NCI-H82 (cell line): ENCODE measurements at regions not wholly inside any gene's neighbourhood (a gene's known extent, or its start where the extent isn't known, plus 50 kb on each side); places are given as distances from the start of the nearest gene placed in this dataset.
"Not testable (repeated sequence)": the region's sequence is repeated elsewhere in the genome, so short reads cannot be mapped to it uniquely, and the experiment has no call there.

ENCODE experiments used
- DNase-seq: peaks from one replicate; lab custom pipeline; 2025; lab: John Stamatoyannopoulos, UW

- not testable (repeated sequence) for DNase-seq
These were observed 53.3 kb upstream of the NID2 start for GRCh38 chr14:52122163-52122562.

GRCh38 chr14:52121441-52121840 is 52.6 kb upstream of the NID2 start:
- no peak for DNase-seq

GRCh38 chr14:52119030-52119429 is 50.2 kb upstream of the NID2 start:
- DNase-seq, result no peak
